Heart left ventricle (tissue), 16 donors: ENCODE measurements at regions not wholly inside any gene's neighbourhood (a gene's known extent, or its start where the extent isn't known, plus 50 kb on each side); places are given as distances from the start of the nearest gene placed in this dataset.

Experiments used
- ATAC-seq, 4 donors: fragments of 200-7000 bp; cut with Tn5 transposase; one replicate each; pipeline ENCODE4 v1.9.1; 2020 to 2022; ENCODE audit warnings: moderate library complexity in 4 of 4, mild to moderate bottlenecking in 3 of 4, moderate number of reproducible peaks in 1 of 4
- DNase-seq, 5 donors: peaks; one replicate each; pipeline ENCODE4 v3.0.0-alpha.2; 2020
- H3K27ac ChIP-seq, 12 donors: fragments of 200-600 bp; sonication (generic) in 4 of 12; one replicate each; pipeline versions ENCODE4 v1.5.0 to v1.8.0; 2016 to 2022; ENCODE audit warnings: mild to moderate bottlenecking in 2 of 12
- H3K27me3 ChIP-seq, 9 donors: fragments of 200-600 bp; sonication (generic) in 2 of 9; one replicate each; pipeline versions ENCODE4 v1.5.1 to v1.8.0; 2016 to 2022; ENCODE audit warnings: mild to moderate bottlenecking in 3 of 9
- H3K36me3 ChIP-seq, 9 donors: fragments of 200-600 bp; sonication (generic) in 2 of 9; one replicate each; pipeline versions ENCODE4 v1.5.0 to v1.8.0; 2018 to 2022; ENCODE audit warnings: mild to moderate bottlenecking in 2 of 9
- H3K4me1 ChIP-seq, 12 donors: fragments of 200-600 bp; sonication (generic) in 4 of 12; one replicate each; pipeline versions ENCODE4 v1.5.0 to v1.8.0; 2016 to 2022; ENCODE audit warnings: mild to moderate bottlenecking in 3 of 12
- H3K4me3 ChIP-seq, 12 donors: fragments of 200-600 bp; sonication (generic) in 4 of 12; one replicate each; pipeline versions ENCODE4 v1.5.0 to v1.8.0; 2017 to 2022; ENCODE audit warnings: mild to moderate bottlenecking in 9 of 12, moderate library complexity in 4 of 12
- H3K9me3 ChIP-seq, 12 donors: fragments of 200-600 bp; sonication (generic) in 4 of 12; one replicate each; pipeline versions ENCODE4 v1.5.0 to v1.8.0; 2016 to 2022; ENCODE audit warnings: mild to moderate bottlenecking in 1 of 12
- POLR2A ChIP-seq, 2 donors: fragments of 450-650 bp; IDR thresholded peaks; one replicate each; pipeline ENCODE4 v1.6.1; 2017; ENCODE audit warnings: antibody characterized with exemption in 2 of 2, mild to moderate bottlenecking in 2 of 2, moderate library complexity in 2 of 2
- WGBS, 4 donors: extraction: QIAGEN DNeasy Blood & Tissue Kit in 2 of 4; methylation state at CpG; one replicate each; pipeline versions ENCODE4 v1.1.5 to v1.1.7; 2013 to 2018; 5-methylcytosine and 5-hydroxymethylcytosine counted together
- intact Hi-C, 10 donors: fragments of 100-400 bp; cut with DNase I; formaldehyde crosslinking; loops; one replicate each; pipeline versions ENCODE4 v1.11.1 to v1.14.2; 2022
- TF ChIP-seq, protein P1 (sequence below), 12 donors: fragments of 200-600 bp; sonication (generic) in 4 of 12; IDR thresholded peaks; one replicate each; pipeline versions ENCODE4 v1.5.0 to v1.8.0; 2018 to 2022; ENCODE audit warnings: antibody characterized with exemption in 12 of 12, mild to moderate bottlenecking in 5 of 12
- donor health status: ischemic (EF 13 %, LVEDD 7.1; RV severe dilation, severe dysfunction).
- donor health status: healthy with polysubstance abuse.
- donor health status: DM: no; HTN: yes; CAD: no.
- donor health status: DM: no; HTN: no; CAD: no.
- donor health status: ischemic (EF 25% LVEDD 6.9; RV normal size, moderate dysfunction).
- donor health status: ischemic (EF 25% LVEDD 5.7; RV mildly dilated, moderate dysfunction).
- donor health status: healthy.
- donor health status: DM: yes; HTN: yes; CAD: no.
- donor health status: ischemic (EF 35%, LVEDD 5.7; RV mildly dilated, moderate dysfunction).
- donor health status: nonischemic (EF 11% LVEDD 7.7; RV severe dilation, severe dysfunction).
- donor health status: DM: yes; HTN: yes; CAD: no.
- donor health status: PGD.
- donor health status: ischemic (EF 29% LVEDD 5.4; RV normal size, mild dysfunction).
- donor health status: nonischemic (EF 23%, LVEDD 6.1; RV moderate dilation, normal function).

DNA sequence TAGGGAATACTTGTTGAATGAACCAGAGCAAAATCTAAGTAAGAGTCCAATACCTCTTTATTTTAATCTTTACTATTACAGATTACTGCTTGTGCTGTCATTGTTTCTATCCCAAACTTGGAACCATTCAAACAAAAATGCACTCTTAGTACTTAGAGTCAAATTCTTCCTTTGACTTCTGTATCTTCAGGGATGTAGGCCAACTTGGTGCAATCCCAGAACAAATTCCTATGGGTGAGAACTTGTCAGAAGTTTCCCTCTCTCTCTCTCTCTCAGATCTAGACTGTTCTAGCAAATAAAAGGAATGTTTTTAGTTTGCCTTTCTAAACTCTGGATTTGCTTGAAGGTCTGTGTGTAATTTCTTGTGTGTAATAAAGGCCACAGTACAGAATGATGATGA lies 329.0 kb upstream of the TMTC4 start:
- intact Hi-C loops, result no loop called here
- H3K27me3 ChIP-seq, result no peaks in the 10 kb centered on the region

DNA sequence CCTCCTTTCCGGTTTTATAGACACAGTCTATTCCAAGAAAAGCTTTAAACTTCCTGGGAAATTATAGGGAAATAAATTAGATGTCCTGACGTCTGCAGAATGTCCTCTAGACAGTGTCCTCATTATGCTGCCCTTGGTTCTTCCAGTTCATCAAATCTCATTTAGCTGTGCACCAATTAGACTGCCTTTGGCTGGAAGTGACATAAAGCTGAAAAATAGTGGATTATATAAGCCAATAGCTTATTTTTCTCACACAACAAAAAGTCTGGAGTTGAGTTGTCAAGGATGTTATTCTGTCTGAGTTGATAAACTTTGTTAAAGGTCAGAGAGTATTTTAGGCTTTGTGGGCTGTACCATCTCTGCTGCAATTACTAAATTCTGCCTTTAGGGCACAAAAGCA lies 314.8 kb upstream of the TMTC4 start:
- TF ChIP-seq POLR2A (IDR thresholded peaks at IDR 0.05), result no peak
- TF ChIP-seq, protein P1, sequence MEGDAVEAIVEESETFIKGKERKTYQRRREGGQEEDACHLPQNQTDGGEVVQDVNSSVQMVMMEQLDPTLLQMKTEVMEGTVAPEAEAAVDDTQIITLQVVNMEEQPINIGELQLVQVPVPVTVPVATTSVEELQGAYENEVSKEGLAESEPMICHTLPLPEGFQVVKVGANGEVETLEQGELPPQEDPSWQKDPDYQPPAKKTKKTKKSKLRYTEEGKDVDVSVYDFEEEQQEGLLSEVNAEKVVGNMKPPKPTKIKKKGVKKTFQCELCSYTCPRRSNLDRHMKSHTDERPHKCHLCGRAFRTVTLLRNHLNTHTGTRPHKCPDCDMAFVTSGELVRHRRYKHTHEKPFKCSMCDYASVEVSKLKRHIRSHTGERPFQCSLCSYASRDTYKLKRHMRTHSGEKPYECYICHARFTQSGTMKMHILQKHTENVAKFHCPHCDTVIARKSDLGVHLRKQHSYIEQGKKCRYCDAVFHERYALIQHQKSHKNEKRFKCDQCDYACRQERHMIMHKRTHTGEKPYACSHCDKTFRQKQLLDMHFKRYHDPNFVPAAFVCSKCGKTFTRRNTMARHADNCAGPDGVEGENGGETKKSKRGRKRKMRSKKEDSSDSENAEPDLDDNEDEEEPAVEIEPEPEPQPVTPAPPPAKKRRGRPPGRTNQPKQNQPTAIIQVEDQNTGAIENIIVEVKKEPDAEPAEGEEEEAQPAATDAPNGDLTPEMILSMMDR (IDR thresholded peaks at IDR 0.05), result no peak
- whole genome bisulfite sequencing, 4 donors, result 29 to 45% (median 40%) methylated on average over 2 of the region's 2 CpGs
- H3K9me3 ChIP-seq, result peaks cover 0 to 22% (median 0%) of the 10 kb centered on the region in 12 donors
- peaks cover 0 to 14% (median 0%) of the 10 kb centered on the region in 9 donors for H3K27me3 ChIP-seq
- no peak for DNase-seq
- H3K4me3 ChIP-seq, result no peak overlapping the region
- no peaks in the 10 kb centered on the region for H3K4me1 ChIP-seq
- no peak for ATAC-seq
- intact Hi-C loops, result no loop called here
- H3K27ac ChIP-seq, result no peak overlapping the region
- no peaks in the 10 kb centered on the region for H3K36me3 ChIP-seq

More for the DNA sequence above, 329.0 kb upstream of the TMTC4 start:
- DNase-seq (no peak), ATAC-seq (no peak)
- H3K27ac ChIP-seq, result no peak overlapping the region
- no peaks in the 10 kb centered on the region for H3K36me3 ChIP-seq
- H3K4me3 ChIP-seq, result no peak overlapping the region
- TF ChIP-seq, protein P1 (IDR thresholded peaks at IDR 0.05), result no peak
- no peaks in the 10 kb centered on the region for H3K4me1 ChIP-seq
- no peaks in the 10 kb centered on the region for H3K9me3 ChIP-seq

DNA sequence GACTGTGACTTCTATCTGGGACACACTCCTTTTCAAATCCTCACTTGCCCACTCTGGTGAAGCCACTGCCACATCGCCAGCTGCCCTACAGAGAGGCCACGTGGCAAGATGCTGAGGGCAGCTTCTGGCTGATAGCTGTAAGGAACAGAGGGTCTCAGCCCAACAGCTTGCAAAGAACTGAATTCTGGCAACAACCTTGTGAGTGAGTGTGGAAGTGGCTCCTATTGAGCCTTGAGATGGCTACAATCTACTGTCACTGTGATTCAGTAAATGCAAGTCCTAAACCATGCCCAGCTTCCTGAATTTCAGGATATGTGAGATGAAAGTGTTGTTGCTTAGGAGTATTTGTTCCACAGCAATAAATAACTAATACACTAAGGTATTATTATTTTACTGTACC lies 314.3 kb upstream of the TMTC4 start:
- Histone ChIP-seq H3K4me1 (no peaks in the 10 kb centered on the region), H3K9me3 (peaks cover 0 to 22% (median 0%) of the 10 kb centered on the region in 12 donors), H3K27ac (no peak overlapping the region), H3K27me3 (peaks cover 0 to 14% (median 0%) of the 10 kb centered on the region in 9 donors), H3K36me3 (no peaks in the 10 kb centered on the region), H3K4me3 (no peak overlapping the region)
- 68 to 81% (median 74%) methylated on average over 2 of the region's 2 CpGs for WGBS, 4 donors
- TF ChIP-seq, protein P1 (IDR thresholded peaks at IDR 0.05), result no peak
- TF ChIP-seq POLR2A (IDR thresholded peaks at IDR 0.05), result no peak
- DNase-seq, result no peak
- no peak for ATAC-seq
- intact Hi-C loops, result no loop called here

DNA sequence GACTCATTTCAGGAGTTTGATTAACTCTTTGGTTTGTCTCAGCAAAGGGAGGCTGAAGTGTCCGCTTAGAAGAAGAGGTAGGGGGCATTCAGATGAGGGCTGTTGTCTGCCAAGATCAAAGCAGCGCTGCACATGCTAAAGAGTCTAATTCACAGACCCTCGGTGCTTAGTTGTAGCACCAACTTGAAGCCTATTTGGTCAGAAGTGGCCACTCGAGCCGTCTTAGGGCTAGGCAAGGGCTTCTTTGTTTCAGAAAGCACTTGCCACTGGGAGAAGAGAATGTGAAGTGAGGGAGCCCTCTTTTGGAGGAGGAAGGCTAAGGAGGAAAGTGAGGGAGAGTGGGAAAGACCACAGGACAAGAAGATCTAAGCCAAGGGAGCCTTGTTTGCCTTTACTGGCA lies 313.4 kb upstream of the TMTC4 start:
- H3K36me3 ChIP-seq, result no peaks in the 10 kb centered on the region
- peaks cover 0 to 21% (median 0%) of the 10 kb centered on the region in 12 donors for H3K9me3 ChIP-seq
- no peak overlapping the region for H3K4me3 ChIP-seq
- no peak for DNase-seq
- 24 to 38% (median 34%) methylated on average over 5 of the region's 5 CpGs for WGBS, 4 donors
- no peaks in the 10 kb centered on the region for H3K4me1 ChIP-seq
- no peak for TF ChIP-seq POLR2A (IDR thresholded peaks at IDR 0.05)
- TF ChIP-seq, protein P1 (IDR thresholded peaks at IDR 0.05), result no peak
- H3K27me3 ChIP-seq, result peaks cover 0 to 14% (median 0%) of the 10 kb centered on the region in 9 donors
- intact Hi-C loops, result no loop called here
- no peak overlapping the region for H3K27ac ChIP-seq
- no peak for ATAC-seq
